ENCODE measurements at regions not wholly inside any gene's neighbourhood (a gene's known extent, or its start where the extent isn't known, plus 50 kb on each side); places are given as distances from the start of the nearest gene placed in this dataset.

- no peak for DNase-seq
Observed at GRCh38 chr6:14713008-14713960, 532.6 kb upstream of the JARID2 start.

- no peak for DNase-seq
Observed at GRCh38 chr6:14713966-14714631, 531.8 kb upstream of the JARID2 start.

GRCh38 chr6:14715076-14715475, 530.8 kb upstream of the JARID2 start:
- DNase-seq: no peak

GRCh38 chr6:14716499-14717146, 529.2 kb upstream of the JARID2 start:
- DNase-seq: no peak

- no peak for DNase-seq
Observed at GRCh38 chr6:14717307-14717706, 528.6 kb upstream of the JARID2 start.

- no peak for DNase-seq
Observed at GRCh38 chr6:14718861-14719260, 527.0 kb upstream of the JARID2 start.

- DNase-seq: no peak
Observed at GRCh38 chr6:14719270-14719669, 526.6 kb upstream of the JARID2 start.

GRCh38 chr6:14720411-14721102, 525.3 kb upstream of the JARID2 start:
- DNase-seq: no peak

- DNase-seq: no peak
Observed at GRCh38 chr6:14721103-14721758, 524.6 kb upstream of the JARID2 start.

GRCh38 chr6:14722001-14722562, 523.8 kb upstream of the JARID2 start:
- no peak for DNase-seq

GRCh38 chr6:14722704-14723103, 523.2 kb upstream of the JARID2 start:
- DNase-seq: no peak

- DNase-seq: no peak
Observed at GRCh38 chr6:14723535-14724086, 522.3 kb upstream of the JARID2 start.

- no peak for DNase-seq
Observed at GRCh38 chr6:14724549-14724948, 521.3 kb upstream of the JARID2 start.

- no peak for DNase-seq
Observed at GRCh38 chr6:14726816-14727493, 518.9 kb upstream of the JARID2 start.

- DNase-seq: no peak
Observed at GRCh38 chr6:14727494-14728395, 518.1 kb upstream of the JARID2 start.

- DNase-seq: no peak
Observed at GRCh38 chr6:14728396-14729024, 517.4 kb upstream of the JARID2 start.

GRCh38 chr6:14729129-14729871, 516.6 kb upstream of the JARID2 start:
- DNase-seq: no peak

- no peak for DNase-seq
Observed at GRCh38 chr6:14730654-14731053, 515.2 kb upstream of the JARID2 start.

GRCh38 chr6:14731611-14732010, 514.3 kb upstream of the JARID2 start:
- no peak for DNase-seq
